ENCODE measurements at regions not wholly inside any gene's neighbourhood (a gene's known extent, or its start where the extent isn't known, plus 50 kb on each side); places are given as distances from the start of the nearest gene placed in this dataset.

DNA sequence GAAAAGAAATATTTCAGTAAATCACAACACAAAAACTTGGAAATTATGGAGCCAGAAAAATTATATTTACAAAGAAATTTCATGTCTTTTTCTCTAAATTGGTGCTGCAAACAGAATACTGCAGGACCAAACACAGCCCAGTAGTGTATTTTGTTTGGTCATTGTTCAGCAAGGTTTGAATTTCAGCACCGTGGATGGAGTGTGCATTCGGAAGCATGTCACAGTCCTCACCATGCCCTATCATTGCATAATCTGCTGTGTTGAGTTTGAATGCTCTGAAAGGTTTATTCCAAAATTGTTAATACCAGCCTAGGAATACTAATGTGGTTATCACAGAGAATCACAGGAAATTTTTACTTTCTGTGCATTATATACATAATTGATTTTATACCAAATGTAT lies 296.7 kb downstream of the METTL4 start:
- TF ChIP-seq, protein P1, sequence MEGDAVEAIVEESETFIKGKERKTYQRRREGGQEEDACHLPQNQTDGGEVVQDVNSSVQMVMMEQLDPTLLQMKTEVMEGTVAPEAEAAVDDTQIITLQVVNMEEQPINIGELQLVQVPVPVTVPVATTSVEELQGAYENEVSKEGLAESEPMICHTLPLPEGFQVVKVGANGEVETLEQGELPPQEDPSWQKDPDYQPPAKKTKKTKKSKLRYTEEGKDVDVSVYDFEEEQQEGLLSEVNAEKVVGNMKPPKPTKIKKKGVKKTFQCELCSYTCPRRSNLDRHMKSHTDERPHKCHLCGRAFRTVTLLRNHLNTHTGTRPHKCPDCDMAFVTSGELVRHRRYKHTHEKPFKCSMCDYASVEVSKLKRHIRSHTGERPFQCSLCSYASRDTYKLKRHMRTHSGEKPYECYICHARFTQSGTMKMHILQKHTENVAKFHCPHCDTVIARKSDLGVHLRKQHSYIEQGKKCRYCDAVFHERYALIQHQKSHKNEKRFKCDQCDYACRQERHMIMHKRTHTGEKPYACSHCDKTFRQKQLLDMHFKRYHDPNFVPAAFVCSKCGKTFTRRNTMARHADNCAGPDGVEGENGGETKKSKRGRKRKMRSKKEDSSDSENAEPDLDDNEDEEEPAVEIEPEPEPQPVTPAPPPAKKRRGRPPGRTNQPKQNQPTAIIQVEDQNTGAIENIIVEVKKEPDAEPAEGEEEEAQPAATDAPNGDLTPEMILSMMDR (IDR thresholded peaks at IDR 0.05; ENCODE audit: borderline replicate concordance, extremely low read depth, low read length, poor library complexity, severe bottlenecking): no peak
- TF ChIP-seq EZH2 (IDR thresholded peaks at IDR 0.05; ENCODE audit: borderline replicate concordance, low read depth, low read length, severe bottlenecking): no peak

Data from DND-41 (cell line).